Dendritic cell treated with granulocyte-macrophage colony-stimulating factor and Interleukin-4, amounts not matched to agents 40 ng/mL and 50 ng/mL, for 4 days (primary cell): ENCODE measurements at regions not wholly inside any gene's neighbourhood (a gene's known extent, or its start where the extent isn't known, plus 50 kb on each side); places are given as distances from the start of the nearest gene placed in this dataset.

Experiments used
- H3K27ac Mint-ChIP-seq: one replicate; pipeline ENCODE4 v1.8.0; 2022; ENCODE audit warnings: mild to moderate bottlenecking, mixed read lengths
- H3K27me3 Mint-ChIP-seq: one replicate; pipeline ENCODE4 v1.8.0; 2022; ENCODE audit warnings: mild to moderate bottlenecking, mixed read lengths
- H3K36me3 Mint-ChIP-seq: one replicate; pipeline ENCODE4 v1.8.0; 2022; ENCODE audit warnings: low read depth, mixed read lengths
- H3K4me1 Mint-ChIP-seq: one replicate; pipeline ENCODE4 v1.8.0; 2022; ENCODE audit warnings: low read depth, mixed read lengths
- H3K4me3 Mint-ChIP-seq: one replicate; pipeline ENCODE4 v1.8.0; 2022; ENCODE audit warnings: mild to moderate bottlenecking, moderate library complexity, mixed read lengths
- H3K9me3 Mint-ChIP-seq: one replicate; pipeline ENCODE4 v1.8.0; 2022; ENCODE audit warnings: mixed read lengths
- intact Hi-C: fragments of 100-400 bp; cut with micrococcal nuclease; formaldehyde crosslinking; loops from one replicate; pipeline ENCODE4 v1.15.0; 2022

- Mint-ChIP-seq H3K27ac (no peak overlapping the region), H3K4me3 (no peak overlapping the region), H3K27me3 (peaks cover 84% of the 10 kb centered on the region), H3K9me3 (peaks cover 27% of the 10 kb centered on the region), H3K4me1 (no peaks in the 10 kb centered on the region), H3K36me3 (no peaks in the 10 kb centered on the region)
- intact Hi-C loops = no loop called here
Measured at GRCh38 chr13:99072941-99073340, 95.1 kb upstream of the DOCK9 start.

- intact Hi-C loops = no loop called here
- H3K4me1 Mint-ChIP-seq = no peaks in the 10 kb centered on the region
- no peak overlapping the region for H3K4me3 Mint-ChIP-seq
- H3K36me3 Mint-ChIP-seq = no peaks in the 10 kb centered on the region
- peaks cover 27% of the 10 kb centered on the region for H3K9me3 Mint-ChIP-seq
- H3K27me3 Mint-ChIP-seq = peaks cover 89% of the 10 kb centered on the region
- H3K27ac Mint-ChIP-seq = no peak overlapping the region
Measured at GRCh38 chr13:99074693-99075092, 96.8 kb upstream of the DOCK9 start.

- intact Hi-C loops = no loop called here
- Mint-ChIP-seq H3K9me3 (peaks cover 27% of the 10 kb centered on the region), H3K36me3 (no peaks in the 10 kb centered on the region), H3K4me3 (no peak overlapping the region), H3K4me1 (no peaks in the 10 kb centered on the region), H3K27ac (no peak overlapping the region), H3K27me3 (peaks cover 91% of the 10 kb centered on the region)
Measured at GRCh38 chr13:99075268-99076191, 97.7 kb upstream of the DOCK9 start.

- no peak overlapping the region for H3K4me3 Mint-ChIP-seq
- no peaks in the 10 kb centered on the region for H3K36me3 Mint-ChIP-seq
- H3K4me1 Mint-ChIP-seq = no peaks in the 10 kb centered on the region
- H3K27me3 Mint-ChIP-seq = peaks cover 91% of the 10 kb centered on the region
- H3K9me3 Mint-ChIP-seq = peaks cover 22% of the 10 kb centered on the region
- H3K27ac Mint-ChIP-seq = no peak overlapping the region
- intact Hi-C loops = no loop called here
Measured at GRCh38 chr13:99078017-99078771, 100.3 kb upstream of the DOCK9 start.

- Mint-ChIP-seq H3K27me3 (peaks cover 92% of the 10 kb centered on the region), H3K36me3 (no peaks in the 10 kb centered on the region), H3K4me1 (no peaks in the 10 kb centered on the region), H3K4me3 (no peak overlapping the region), H3K27ac (no peak overlapping the region), H3K9me3 (peaks cover 6% of the 10 kb centered on the region)
- intact Hi-C loops = no loop called here
Measured at GRCh38 chr13:99080131-99080530, 102.3 kb upstream of the DOCK9 start.

GRCh38 chr13:99083981-99084380 lies 106.1 kb upstream of the DOCK9 start:
- Mint-ChIP-seq H3K27me3 (peaks cover 84% of the 10 kb centered on the region), H3K9me3 (no peaks in the 10 kb centered on the region), H3K4me1 (peaks cover 11% of the 10 kb centered on the region), H3K27ac (no peak overlapping the region), H3K4me3 (no peak overlapping the region), H3K36me3 (no peaks in the 10 kb centered on the region)
- intact Hi-C loops = no loop called here

- Mint-ChIP-seq H3K4me1 (peaks cover 11% of the 10 kb centered on the region), H3K9me3 (no peaks in the 10 kb centered on the region)
- intact Hi-C loops = no loop called here
Measured at GRCh38 chr13:99085139-99085807, 107.4 kb upstream of the DOCK9 start.

GRCh38 chr13:99085808-99086266 lies 108.0 kb upstream of the DOCK9 start:
- no peaks in the 10 kb centered on the region for H3K36me3 Mint-ChIP-seq
- H3K27ac Mint-ChIP-seq = no peak overlapping the region
- H3K27me3 Mint-ChIP-seq = peaks cover 81% of the 10 kb centered on the region
- peaks cover 11% of the 10 kb centered on the region for H3K4me1 Mint-ChIP-seq
- intact Hi-C loops = no loop called here
- H3K9me3 Mint-ChIP-seq = no peaks in the 10 kb centered on the region
- H3K4me3 Mint-ChIP-seq = peak overlapping the region; percentile 51

More at GRCh38 chr13:99085139-99085807, 107.4 kb upstream of the DOCK9 start:
- Mint-ChIP-seq H3K36me3 (no peaks in the 10 kb centered on the region), H3K4me3 (no peak overlapping the region), H3K27ac (no peak overlapping the region), H3K27me3 (peaks cover 85% of the 10 kb centered on the region)

- H3K27me3 Mint-ChIP-seq = peaks cover 81% of the 10 kb centered on the region
- H3K4me1 Mint-ChIP-seq = peaks cover 11% of the 10 kb centered on the region
- intact Hi-C loops = no loop called here
- H3K36me3 Mint-ChIP-seq = no peaks in the 10 kb centered on the region
- no peaks in the 10 kb centered on the region for H3K9me3 Mint-ChIP-seq
- peak overlapping the region; percentile 51 for H3K4me3 Mint-ChIP-seq
- no peak overlapping the region for H3K27ac Mint-ChIP-seq
Measured at GRCh38 chr13:99086267-99087097, 108.6 kb upstream of the DOCK9 start.

- peak overlapping the region; percentile 77 for H3K4me3 Mint-ChIP-seq
- intact Hi-C loops = no loop called here
Measured at GRCh38 chr13:99087098-99087953, 109.5 kb upstream of the DOCK9 start.

GRCh38 chr13:99087954-99088491 lies 110.2 kb upstream of the DOCK9 start:
- peak overlapping the region; percentile 77 for H3K4me3 Mint-ChIP-seq
- H3K9me3 Mint-ChIP-seq = no peaks in the 10 kb centered on the region
- H3K4me1 Mint-ChIP-seq = peaks cover 11% of the 10 kb centered on the region
- H3K27me3 Mint-ChIP-seq = peaks cover 82% of the 10 kb centered on the region
- intact Hi-C loops = no loop called here
- H3K27ac Mint-ChIP-seq = no peak overlapping the region
- H3K36me3 Mint-ChIP-seq = no peaks in the 10 kb centered on the region

More at GRCh38 chr13:99087098-99087953, 109.5 kb upstream of the DOCK9 start:
- Mint-ChIP-seq H3K9me3 (no peaks in the 10 kb centered on the region), H3K4me1 (peaks cover 11% of the 10 kb centered on the region), H3K27me3 (peaks cover 81% of the 10 kb centered on the region), H3K27ac (no peak overlapping the region), H3K36me3 (no peaks in the 10 kb centered on the region)

GRCh38 chr13:99093997-99094396 lies 106.7 kb upstream of the UBAC2 start:
- H3K27ac Mint-ChIP-seq = no peak overlapping the region
- H3K27me3 Mint-ChIP-seq = peaks cover 83% of the 10 kb centered on the region
- H3K4me1 Mint-ChIP-seq = no peaks in the 10 kb centered on the region
- no peaks in the 10 kb centered on the region for H3K36me3 Mint-ChIP-seq
- H3K9me3 Mint-ChIP-seq = no peaks in the 10 kb centered on the region
- no peak overlapping the region for H3K4me3 Mint-ChIP-seq
- intact Hi-C loops = no loop called here
